GM23248 (cell line): ENCODE measurements at regions not wholly inside any gene's neighbourhood (a gene's known extent, or its start where the extent isn't known, plus 50 kb on each side); places are given as distances from the start of the nearest gene placed in this dataset.

ENCODE experiments used
- EZH2 ChIP-seq: fragments of 200-600 bp; sonication (generic); IDR thresholded peaks from 2 replicates; pipeline ENCODE4 v1.6.1; 2018; ENCODE audit warnings: antibody characterized with exemption, mild to moderate bottlenecking; ENCODE audit not compliant: insufficient read depth, poor library complexity, severe bottlenecking
- EZH2phosphoT487 ChIP-seq: fragments of 200-600 bp; sonication (generic); IDR thresholded peaks from 2 replicates; pipeline ENCODE4 v1.6.1; 2018; ENCODE audit warnings: antibody characterized with exemption, moderate library complexity, mild to moderate bottlenecking, low read depth; ENCODE audit not compliant: insufficient read depth

DNA sequence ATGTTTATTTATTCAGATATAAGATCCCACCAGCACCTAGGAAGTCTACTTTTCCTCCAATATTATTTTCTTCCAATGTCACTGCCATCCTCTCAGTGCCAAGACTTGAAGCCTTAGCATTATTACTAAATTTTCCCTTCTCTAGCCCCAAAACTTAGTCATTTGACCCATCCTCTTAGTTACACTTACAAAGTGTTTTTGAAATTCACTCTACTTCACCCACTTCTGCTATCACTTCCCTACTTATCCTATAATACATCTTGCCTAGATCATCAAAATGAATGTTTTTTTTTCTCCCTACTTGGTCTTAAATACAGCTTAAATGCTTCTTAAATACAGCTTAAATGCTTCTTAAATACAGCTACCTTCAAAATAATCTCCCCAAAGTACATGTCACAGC lies 376.6 kb downstream of the RSL24D1 start:
- TF ChIP-seq EZH2 (no peak), EZH2phosphoT487 (no peak)
